HG03025 (cell line): ENCODE measurements at regions not wholly inside any gene's neighbourhood (a gene's known extent, or its start where the extent isn't known, plus 50 kb on each side); places are given as distances from the start of the nearest gene placed in this dataset.

Experiments
- ATAC-seq: cut with Tn5 transposase; IDR thresholded peaks from one replicate; pipeline ENCODE4 v1.9.1; 2021; ENCODE audit warnings: mild to moderate bottlenecking, moderate library complexity; ENCODE audit not compliant: unreplicated experiment, low FRiP score

DNA sequence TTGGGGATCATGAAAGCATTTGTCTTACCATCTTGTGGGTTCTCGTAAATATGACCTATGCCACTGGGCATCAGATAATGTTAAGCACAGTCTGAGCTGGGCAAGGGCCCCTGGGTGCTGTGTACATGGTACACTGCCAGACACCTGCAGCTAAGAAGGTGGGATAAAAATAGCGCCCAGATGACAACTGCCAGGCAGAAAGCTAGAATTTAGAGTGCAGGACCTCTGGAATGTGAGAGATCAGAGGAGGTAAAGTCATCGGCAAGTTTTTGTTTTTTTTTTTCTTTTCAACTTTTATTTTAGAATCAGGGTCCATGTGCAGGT is 53.8 kb upstream of the CYRIA start:
- ATAC-seq, result no peak

- no peak for ATAC-seq
Observed at GRCh38 chr2:16718576-16719484, 53.2 kb upstream of the CYRIA start.

- ATAC-seq, result no peak
Observed at GRCh38 chr2:16717477-16717876, 51.8 kb upstream of the CYRIA start.

DNA sequence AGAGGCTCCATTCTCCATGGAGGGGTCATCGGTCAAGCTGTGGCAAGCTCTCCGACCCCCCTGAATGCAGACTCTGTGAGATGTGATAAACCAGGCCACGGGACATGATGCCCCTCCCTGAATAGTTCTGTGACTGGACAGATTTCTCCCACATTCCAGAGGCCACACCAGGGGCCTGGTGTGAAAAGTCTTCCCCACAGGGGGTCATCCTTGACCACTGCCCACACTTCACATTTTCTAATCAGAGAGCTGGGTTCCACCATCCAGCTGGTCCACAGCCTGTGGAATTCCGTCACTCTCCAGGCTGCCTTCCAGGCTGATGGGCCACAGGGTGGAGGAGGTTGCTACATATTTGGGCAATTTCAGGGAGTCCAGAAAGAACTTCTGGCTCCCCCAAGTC is 51.3 kb upstream of the CYRIA start:
- ATAC-seq, result no peak

- ATAC-seq, result no peak
Observed at GRCh38 chr2:16716024-16716423, 50.4 kb upstream of the CYRIA start.
